Renal pelvis (tissue), 1 donor: ENCODE measurements at regions not wholly inside any gene's neighbourhood (a gene's known extent, or its start where the extent isn't known, plus 50 kb on each side); places are given as distances from the start of the nearest gene placed in this dataset.
"Not testable (repeated sequence)": the region's sequence is repeated elsewhere in the genome, so short reads cannot be mapped to it uniquely, and the experiment has no call there.

Experiments
- DNase-seq: peaks from one replicate; pipeline ENCODE4 v3.0.0-alpha.2; 2013

- no peak for DNase-seq
Measured at GRCh38 chr1:78250201-78250600, 204.4 kb downstream of the GIPC2 start.

GRCh38 chr1:78254517-78254916 is 208.8 kb downstream of the GIPC2 start:
- no peak for DNase-seq

DNA sequence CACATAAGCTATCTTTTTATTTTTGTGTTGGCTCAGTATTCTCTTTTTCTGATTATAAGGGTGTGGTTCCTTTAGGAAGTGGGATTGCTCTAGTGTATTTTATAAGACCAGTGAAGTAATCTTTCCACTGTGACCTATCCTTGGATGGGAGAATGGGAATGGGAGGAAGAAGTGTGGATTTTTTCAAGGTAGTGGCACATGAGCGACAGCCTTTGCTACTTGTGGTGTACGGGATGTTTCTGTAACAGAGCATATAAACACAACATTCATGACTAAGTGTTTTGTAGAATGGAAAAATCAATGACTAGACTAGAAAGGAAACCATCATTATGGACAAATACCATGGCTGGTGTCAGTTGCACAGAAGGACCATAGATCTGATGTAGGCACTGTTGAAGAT is 209.6 kb downstream of the GIPC2 start:
- DNase-seq, result no peak

DNA sequence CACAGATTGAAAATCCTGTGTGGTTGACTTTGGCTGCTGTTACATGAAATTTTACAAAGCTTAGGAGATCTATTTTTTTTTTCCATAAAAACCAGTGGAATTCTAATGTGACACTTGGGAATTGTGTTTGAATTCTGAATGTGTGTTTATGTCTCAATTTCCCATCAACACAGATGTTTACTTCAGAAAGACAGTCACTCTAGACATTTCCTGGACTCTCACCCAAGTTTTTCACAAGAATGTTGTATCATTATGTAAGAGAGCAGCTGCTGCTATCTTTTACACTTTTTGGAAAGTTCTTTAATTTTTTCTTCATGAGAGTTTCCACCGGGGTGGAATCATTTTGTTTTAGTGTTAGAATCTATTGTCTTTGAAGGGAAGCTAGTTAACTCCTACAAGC is 210.1 kb downstream of the GIPC2 start:
- no peak for DNase-seq

- DNase-seq, result no peak
Measured at GRCh38 chr1:78263459-78263858, 217.7 kb downstream of the GIPC2 start.

DNA sequence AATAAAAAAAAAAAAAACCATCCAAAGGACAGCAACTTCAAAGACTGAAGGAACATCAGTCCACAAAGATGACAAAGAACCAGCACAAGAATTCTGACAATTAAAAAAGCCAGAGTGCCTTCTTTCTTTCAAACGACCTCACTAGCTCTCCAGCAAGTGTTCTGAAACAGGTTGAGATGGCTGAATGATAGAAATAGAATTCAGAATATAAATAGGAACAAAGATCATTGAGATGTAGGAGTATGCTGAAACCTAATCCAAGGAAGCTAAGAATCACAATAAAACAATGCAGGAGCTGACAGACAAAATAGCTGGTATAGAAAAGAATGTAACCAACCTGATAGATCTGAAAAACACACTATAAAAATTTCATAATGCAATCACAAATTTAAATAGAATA is 218.2 kb downstream of the GIPC2 start:
- DNase-seq, result no peak

DNA sequence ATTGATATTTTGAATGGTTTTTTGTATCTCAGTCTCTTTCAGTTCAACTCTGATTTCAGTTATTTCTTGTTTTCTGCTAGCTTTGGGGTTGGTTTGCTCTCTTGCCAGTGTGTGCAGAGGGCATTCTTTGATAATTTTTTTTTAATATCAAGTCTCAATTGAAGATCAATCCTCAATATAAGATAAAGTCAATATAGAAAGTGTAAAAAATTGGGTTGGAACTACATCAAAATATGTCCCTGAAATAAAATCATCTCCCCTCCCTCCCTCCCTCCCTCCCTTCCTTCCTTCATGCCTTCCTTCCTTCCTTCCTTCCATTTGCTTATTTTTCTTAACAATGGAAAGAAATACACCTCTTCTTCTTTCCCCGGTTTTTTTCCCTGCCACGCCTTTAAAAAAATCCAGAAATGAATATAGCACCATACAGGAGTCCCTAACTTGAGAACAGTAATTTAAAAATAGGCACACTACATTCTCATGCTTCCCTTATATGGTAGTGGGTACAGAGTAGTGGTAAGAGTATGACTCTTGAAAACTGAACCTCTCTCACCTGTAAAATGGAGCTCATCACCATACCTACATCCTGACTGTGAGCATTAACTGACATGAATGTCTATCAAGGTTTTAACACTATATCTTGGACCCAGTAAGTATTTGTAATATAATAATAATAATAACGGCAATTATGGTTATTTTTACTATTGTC is 221.9 kb downstream of the GIPC2 start:
- no peak for DNase-seq

DNA sequence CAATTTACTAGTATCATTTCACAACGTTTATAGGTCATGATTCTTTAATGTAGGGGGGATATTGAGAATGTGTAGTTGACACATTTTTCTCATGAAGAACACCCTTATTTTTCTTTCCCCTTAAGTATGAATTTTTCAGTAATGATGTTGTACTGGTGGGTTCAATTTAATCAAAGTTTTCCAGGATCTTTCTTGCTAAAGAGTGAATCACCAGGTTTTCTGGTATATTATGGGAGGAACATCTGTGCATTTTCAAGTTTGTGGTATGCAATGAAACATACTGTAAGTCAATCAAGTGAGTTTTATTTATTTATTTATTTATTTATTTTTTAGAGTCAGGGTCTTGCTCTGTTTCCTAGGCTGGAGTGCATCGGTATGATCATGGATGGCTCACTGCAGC is 221.2 kb upstream of the PTGFR start:
- DNase-seq, result no peak

DNA sequence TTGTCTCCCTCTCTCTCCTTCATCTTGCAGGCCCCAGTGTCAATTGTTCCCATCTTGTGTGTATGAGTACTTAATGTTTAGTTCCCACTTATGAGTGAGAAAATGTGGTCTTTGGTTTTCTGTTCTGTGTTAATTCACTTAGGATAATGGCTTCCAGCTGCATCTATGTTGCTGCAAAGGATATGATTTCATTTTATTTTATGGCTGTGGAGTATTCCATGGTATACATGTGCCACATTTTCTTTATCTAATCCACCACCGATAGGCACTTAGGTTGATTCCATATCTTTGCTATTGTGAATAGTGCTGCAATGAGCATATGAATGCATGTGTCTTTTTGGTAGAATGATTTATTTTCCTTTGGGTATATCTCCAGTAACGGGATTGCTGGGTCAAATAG is 219.4 kb upstream of the PTGFR start:
- DNase-seq, result not testable (repeated sequence)

DNA sequence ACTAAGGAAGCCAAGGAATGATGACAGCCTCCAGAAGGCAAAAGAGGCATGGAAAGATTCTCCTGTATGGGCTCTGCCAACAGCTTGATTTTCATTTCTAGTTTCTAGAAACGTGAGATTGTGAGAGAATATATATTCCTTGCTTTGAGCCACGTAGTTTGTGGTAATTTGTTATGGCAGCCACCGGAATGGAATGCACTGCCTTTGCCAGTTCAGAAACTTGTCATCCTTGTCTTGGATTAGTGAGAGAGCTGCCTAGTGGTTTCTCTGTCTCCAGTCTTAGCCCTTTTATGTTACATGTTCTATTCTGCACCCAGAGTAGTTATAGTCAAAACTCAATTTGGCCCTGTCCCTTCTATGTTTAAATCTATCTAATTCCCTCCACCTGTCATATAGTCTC is 216.0 kb upstream of the PTGFR start:
- DNase-seq, result no peak

DNA sequence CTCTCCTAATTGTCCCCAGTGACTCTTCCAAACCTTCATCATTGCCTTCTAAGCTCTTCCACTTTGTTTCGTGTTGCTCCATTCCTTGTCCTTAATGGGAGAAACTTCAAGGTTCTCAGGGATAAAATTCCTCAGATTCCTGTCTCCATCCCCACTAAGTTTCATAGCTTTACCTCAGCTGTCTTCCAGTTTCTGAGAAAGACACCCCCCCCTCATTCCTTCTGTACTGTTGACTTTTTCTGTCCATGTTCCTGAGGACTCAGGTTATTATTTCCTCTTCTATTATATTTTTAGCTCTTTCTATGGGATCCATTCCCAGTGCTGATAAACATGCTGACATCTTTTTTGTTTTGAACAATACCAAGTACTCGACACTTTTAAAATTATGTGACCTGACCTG is 215.3 kb upstream of the PTGFR start:
- DNase-seq, result no peak

DNA sequence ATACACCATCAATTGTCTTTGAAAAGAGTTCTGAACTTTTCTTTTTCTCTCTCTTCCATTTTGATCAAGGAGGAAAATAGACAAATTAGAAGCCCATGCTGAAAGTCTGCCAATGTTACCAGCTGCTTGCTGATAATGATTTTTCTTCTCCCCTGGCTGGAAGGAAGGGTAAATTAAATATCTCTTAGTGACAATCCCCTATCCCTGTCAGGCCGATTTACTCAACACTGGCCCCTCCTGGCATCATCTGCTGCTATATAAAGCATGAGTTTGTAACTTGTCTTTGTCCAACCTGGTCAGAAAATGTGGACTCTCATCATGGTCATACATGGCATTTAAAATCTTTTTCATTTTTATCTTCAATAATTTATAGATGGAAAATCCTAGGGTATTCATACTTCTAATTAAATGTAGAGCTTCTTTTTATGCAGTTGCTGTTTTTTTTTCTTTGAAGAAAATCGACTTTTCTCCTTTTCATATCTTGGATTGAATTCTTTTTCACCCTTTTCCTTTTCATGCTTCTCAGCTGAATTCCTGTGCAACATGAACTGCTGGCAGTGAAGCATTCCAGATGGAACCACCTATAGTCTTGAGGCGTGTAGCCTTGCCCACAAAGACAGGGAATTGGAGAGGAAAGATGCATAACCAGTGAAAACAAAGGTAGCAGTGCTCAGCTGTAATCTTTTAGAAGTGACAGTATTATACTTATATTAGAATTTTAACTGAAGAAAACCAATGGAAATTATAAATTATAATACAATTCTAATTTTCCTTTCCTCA is 214.7 kb upstream of the PTGFR start:
- DNase-seq, result no peak

GRCh38 chr1:78277253-78277652 is 213.5 kb upstream of the PTGFR start:
- no peak for DNase-seq

DNA sequence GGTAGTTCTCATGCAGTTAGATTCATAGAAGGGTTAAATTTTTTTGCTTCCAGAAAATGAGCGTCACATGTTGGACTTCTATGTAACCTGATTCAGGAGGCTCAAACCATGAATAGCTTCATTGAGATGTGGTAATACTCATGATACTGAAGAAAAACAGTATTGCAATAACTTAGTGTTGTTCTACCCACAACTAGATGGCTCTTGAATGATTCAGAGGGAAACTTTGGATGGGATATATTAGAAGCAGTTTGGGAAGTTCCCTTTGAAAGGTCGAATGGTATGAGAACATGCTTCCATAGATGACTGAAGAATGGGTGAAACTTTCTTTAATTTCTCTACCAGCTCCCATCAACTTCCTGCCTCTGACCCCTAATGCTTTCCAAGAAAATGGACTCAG is 211.7 kb upstream of the PTGFR start:
- DNase-seq, result no peak

- no peak for DNase-seq
Measured at GRCh38 chr1:78280626-78281025, 210.1 kb upstream of the PTGFR start.

DNA sequence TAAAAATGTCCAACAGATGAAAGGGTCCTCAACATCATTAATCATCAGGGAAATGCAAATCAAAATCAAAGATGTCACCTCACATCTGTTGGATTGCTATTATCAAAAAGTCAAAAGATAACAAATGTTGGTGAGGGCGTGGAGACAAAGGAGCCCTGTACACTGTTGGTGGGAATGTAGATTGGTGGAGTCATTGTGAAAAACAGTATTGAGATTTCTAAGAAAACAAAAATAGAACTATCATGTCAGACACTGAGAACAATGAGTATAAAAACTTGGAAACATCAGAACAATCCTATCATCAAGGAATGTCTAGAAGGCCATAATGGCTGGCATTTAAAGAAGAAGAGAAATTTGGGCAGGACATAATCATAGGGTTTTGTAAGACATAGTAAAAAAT is 209.2 kb upstream of the PTGFR start:
- DNase-seq, result no peak

DNA sequence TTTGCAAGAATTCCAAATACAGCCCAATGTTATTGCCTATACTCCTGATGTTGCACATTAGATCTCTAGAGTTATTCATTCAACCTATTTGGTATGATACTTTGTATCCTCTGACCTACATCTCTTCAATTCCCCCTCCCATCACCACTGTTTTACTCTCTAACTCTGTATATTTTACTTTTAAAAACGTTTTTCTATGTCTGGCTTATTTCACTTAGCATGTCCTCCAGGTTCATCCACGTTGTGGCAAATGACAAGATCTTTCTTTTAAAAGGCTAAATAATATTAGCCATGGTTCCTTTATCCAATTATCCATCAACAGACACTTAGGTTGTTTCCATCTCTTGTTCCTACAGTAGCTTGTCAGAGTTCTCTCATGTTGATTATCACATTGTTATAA is 207.1 kb upstream of the PTGFR start:
- no peak for DNase-seq

- DNase-seq, result no peak
Measured at GRCh38 chr1:78284354-78284753, 206.4 kb upstream of the PTGFR start.

GRCh38 chr1:78286686-78287085 is 204.1 kb upstream of the PTGFR start:
- DNase-seq, result no peak

DNA sequence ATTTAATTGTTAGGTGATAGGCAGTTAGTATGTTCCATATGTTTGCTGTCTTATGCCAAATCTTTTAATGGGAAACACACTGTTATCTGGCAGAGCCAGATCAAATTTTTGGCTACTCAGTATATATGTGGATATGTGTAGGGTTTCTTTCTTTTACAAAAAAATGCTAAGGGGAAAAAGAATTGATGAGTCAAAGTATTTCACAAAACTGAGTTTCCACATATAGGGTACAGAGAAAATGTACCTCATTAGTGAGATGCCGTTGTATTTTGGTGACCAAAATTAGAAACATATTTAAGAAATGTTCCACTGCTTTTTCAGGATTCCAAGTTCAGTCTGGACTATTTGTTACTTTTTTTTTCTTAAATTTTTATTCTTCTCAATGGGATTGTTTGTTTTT is 201.2 kb upstream of the PTGFR start:
- DNase-seq, result no peak

DNA sequence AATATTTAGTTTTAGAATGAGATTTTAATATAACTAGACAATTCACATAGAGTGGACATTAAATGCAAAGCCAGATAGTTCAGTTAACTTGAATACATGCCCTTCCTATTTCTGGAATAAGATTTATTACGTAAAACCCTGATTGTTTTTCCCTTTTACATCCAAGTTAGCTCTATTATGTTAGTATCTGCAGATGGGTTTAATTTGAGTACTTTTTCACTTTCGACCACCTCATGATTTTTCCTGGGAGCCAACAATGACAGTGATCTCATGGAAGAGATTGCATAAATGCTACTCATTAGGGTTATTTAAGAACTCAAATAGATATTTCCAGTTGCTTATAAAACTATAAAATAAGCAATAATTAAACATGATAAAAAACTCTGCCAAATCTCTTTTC is 199.4 kb upstream of the PTGFR start:
- DNase-seq, result no peak

DNA sequence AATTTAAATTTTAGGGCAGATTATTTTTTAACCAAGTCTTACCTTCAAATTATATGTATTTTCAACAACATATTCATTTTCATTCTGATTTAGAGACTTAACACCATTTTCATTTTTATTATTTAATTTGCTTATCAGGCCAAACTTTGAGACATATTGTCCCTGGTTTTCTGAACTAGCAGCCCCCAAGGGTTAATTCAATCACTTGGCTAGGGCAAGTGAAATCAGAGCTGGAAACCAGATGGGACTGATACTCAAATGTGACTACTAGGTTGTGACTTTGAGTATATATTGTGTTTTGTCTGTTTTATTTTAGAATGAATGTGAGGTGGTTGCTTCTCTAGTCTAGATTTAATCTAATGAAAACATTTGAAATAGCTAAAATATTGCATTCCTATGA is 198.9 kb upstream of the PTGFR start:
- DNase-seq, result no peak

GRCh38 chr1:78292361-78292760 is 198.4 kb upstream of the PTGFR start:
- no peak for DNase-seq

GRCh38 chr1:78297836-78298235 is 192.9 kb upstream of the PTGFR start:
- no peak for DNase-seq
